ENCODE measurements at regions not wholly inside any gene's neighbourhood (a gene's known extent, or its start where the extent isn't known, plus 50 kb on each side); places are given as distances from the start of the nearest gene placed in this dataset.

DNA sequence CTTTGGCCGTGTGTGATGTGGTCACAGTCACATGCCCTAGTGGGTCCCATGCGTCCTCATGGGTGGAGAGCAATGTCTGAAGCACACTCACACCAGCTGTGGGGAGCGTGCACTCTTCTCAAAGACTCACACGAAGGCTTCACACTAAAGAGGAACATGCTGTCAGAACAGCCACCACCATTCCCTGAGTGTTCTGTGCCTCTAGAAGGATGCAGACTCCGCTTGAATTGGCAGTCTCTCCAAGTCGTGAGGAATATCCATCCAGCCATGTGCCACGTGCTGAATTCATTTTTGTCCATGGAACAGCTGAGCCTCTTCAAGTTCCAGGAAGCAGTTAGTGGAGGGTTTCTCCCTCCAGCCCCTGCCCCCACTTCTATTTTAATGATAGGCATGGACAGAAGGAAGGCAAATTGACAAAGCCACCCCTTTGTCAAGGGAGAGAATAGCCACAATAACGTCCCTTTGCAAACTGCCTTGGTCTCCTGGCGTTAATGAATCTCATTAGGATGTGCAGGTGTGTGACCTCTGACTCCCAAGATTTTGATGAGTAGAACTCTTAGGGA lies 464.3 kb upstream of the ID2 start:
- peak in 2 of 9 donors; percentile 11 to 28 for DNase-seq (ENCODE audit: low read depth in 6 of 9, low spot score in 9 of 9)
- H3K9me3 ChIP-seq (ENCODE audit: control insufficient read depth in 2 of 2, insufficient read depth in 1 of 2, low read length in 1 of 2), result no peaks in the 10 kb centered on the region
- no peaks in the 10 kb centered on the region for H3K36me3 ChIP-seq (ENCODE audit: control insufficient read depth in 2 of 2, insufficient read depth in 2 of 2, low read length in 1 of 2)
- H3K4me1 ChIP-seq (ENCODE audit: control insufficient read depth in 2 of 2, insufficient read depth in 2 of 2, low read length in 2 of 2), result peaks cover 0 to 3% of the 10 kb centered on the region in 2 donors
- H3K27ac ChIP-seq (ENCODE audit: low read depth in 1 of 2, low read length in 1 of 2), result no peak overlapping the region
- 87% methylated on average over 9 of the region's 9 CpGs for WGBS
- H3K27me3 ChIP-seq (ENCODE audit: control insufficient read depth in 2 of 2, insufficient read depth in 1 of 2, low read length in 1 of 2), result no peaks in the 10 kb centered on the region
- no peak overlapping the region for H3K4me3 ChIP-seq (ENCODE audit: low read length in 2 of 2)

- Histone ChIP-seq H3K9me3 (ENCODE audit: control insufficient read depth in 2 of 2, insufficient read depth in 1 of 2, low read length in 1 of 2) (no peaks in the 10 kb centered on the region), H3K27me3 (ENCODE audit: control insufficient read depth in 2 of 2, insufficient read depth in 1 of 2, low read length in 1 of 2) (peaks cover 0 to 2% of the 10 kb centered on the region in 2 donors), H3K36me3 (ENCODE audit: control insufficient read depth in 2 of 2, insufficient read depth in 2 of 2, low read length in 1 of 2) (no peaks in the 10 kb centered on the region), H3K4me1 (ENCODE audit: control insufficient read depth in 2 of 2, insufficient read depth in 2 of 2, low read length in 2 of 2) (peaks cover 0 to 3% of the 10 kb centered on the region in 2 donors), H3K27ac (ENCODE audit: low read depth in 1 of 2, low read length in 1 of 2) (no peak overlapping the region), H3K4me3 (ENCODE audit: low read length in 2 of 2) (no peak overlapping the region)
- WGBS, result 97% methylated on average over 8 of the region's 8 CpGs
- no peak for DNase-seq (ENCODE audit: low read depth in 6 of 9, low spot score in 9 of 9)
Measured at GRCh38 chr2:8219096-8219495, 462.8 kb upstream of the ID2 start.

- Histone ChIP-seq H3K36me3 (ENCODE audit: control insufficient read depth in 2 of 2, insufficient read depth in 2 of 2, low read length in 1 of 2) (no peaks in the 10 kb centered on the region), H3K27ac (ENCODE audit: low read depth in 1 of 2, low read length in 1 of 2) (no peak overlapping the region), H3K9me3 (ENCODE audit: control insufficient read depth in 2 of 2, insufficient read depth in 1 of 2, low read length in 1 of 2) (no peaks in the 10 kb centered on the region), H3K27me3 (ENCODE audit: control insufficient read depth in 2 of 2, insufficient read depth in 1 of 2, low read length in 1 of 2) (peaks cover 0 to 2% of the 10 kb centered on the region in 2 donors), H3K4me3 (ENCODE audit: low read length in 2 of 2) (no peak overlapping the region), H3K4me1 (ENCODE audit: control insufficient read depth in 2 of 2, insufficient read depth in 2 of 2, low read length in 2 of 2) (peaks cover 0 to 3% of the 10 kb centered on the region in 2 donors)
- 97% methylated on average over 22 of the region's 22 CpGs for WGBS
- DNase-seq (ENCODE audit: low read depth in 6 of 9, low spot score in 9 of 9), result no peak
Measured at GRCh38 chr2:8219631-8220355, 462.1 kb upstream of the ID2 start.

- 92% methylated on average over 9 of the region's 9 CpGs for WGBS
Measured at GRCh38 chr2:8222979-8223694, 458.7 kb upstream of the ID2 start.

GRCh38 chr2:8223695-8224346 lies 458.0 kb upstream of the ID2 start:
- H3K27me3 ChIP-seq (ENCODE audit: control insufficient read depth in 2 of 2, insufficient read depth in 1 of 2, low read length in 1 of 2), result peaks cover 0 to 2% of the 10 kb centered on the region in 2 donors
- no peak overlapping the region for H3K4me3 ChIP-seq (ENCODE audit: low read length in 2 of 2)
- no peaks in the 10 kb centered on the region for H3K9me3 ChIP-seq (ENCODE audit: control insufficient read depth in 2 of 2, insufficient read depth in 1 of 2, low read length in 1 of 2)
- no peaks in the 10 kb centered on the region for H3K36me3 ChIP-seq (ENCODE audit: control insufficient read depth in 2 of 2, insufficient read depth in 2 of 2, low read length in 1 of 2)
- no peak for DNase-seq (ENCODE audit: low read depth in 6 of 9, low spot score in 9 of 9)
- H3K27ac ChIP-seq (ENCODE audit: low read depth in 1 of 2, low read length in 1 of 2), result no peak overlapping the region
- 97% methylated on average over 18 of the region's 18 CpGs for WGBS
- no peaks in the 10 kb centered on the region for H3K4me1 ChIP-seq (ENCODE audit: control insufficient read depth in 2 of 2, insufficient read depth in 2 of 2, low read length in 2 of 2)

More at GRCh38 chr2:8222979-8223694, 458.7 kb upstream of the ID2 start:
- no peak overlapping the region for H3K4me3 ChIP-seq (ENCODE audit: low read length in 2 of 2)
- H3K27me3 ChIP-seq (ENCODE audit: control insufficient read depth in 2 of 2, insufficient read depth in 1 of 2, low read length in 1 of 2), result peaks cover 0 to 2% of the 10 kb centered on the region in 2 donors
- no peaks in the 10 kb centered on the region for H3K36me3 ChIP-seq (ENCODE audit: control insufficient read depth in 2 of 2, insufficient read depth in 2 of 2, low read length in 1 of 2)
- H3K9me3 ChIP-seq (ENCODE audit: control insufficient read depth in 2 of 2, insufficient read depth in 1 of 2, low read length in 1 of 2), result no peaks in the 10 kb centered on the region
- no peak overlapping the region for H3K27ac ChIP-seq (ENCODE audit: low read depth in 1 of 2, low read length in 1 of 2)
- H3K4me1 ChIP-seq (ENCODE audit: control insufficient read depth in 2 of 2, insufficient read depth in 2 of 2, low read length in 2 of 2), result no peaks in the 10 kb centered on the region
- DNase-seq (ENCODE audit: low read depth in 6 of 9, low spot score in 9 of 9), result no peak

DNA sequence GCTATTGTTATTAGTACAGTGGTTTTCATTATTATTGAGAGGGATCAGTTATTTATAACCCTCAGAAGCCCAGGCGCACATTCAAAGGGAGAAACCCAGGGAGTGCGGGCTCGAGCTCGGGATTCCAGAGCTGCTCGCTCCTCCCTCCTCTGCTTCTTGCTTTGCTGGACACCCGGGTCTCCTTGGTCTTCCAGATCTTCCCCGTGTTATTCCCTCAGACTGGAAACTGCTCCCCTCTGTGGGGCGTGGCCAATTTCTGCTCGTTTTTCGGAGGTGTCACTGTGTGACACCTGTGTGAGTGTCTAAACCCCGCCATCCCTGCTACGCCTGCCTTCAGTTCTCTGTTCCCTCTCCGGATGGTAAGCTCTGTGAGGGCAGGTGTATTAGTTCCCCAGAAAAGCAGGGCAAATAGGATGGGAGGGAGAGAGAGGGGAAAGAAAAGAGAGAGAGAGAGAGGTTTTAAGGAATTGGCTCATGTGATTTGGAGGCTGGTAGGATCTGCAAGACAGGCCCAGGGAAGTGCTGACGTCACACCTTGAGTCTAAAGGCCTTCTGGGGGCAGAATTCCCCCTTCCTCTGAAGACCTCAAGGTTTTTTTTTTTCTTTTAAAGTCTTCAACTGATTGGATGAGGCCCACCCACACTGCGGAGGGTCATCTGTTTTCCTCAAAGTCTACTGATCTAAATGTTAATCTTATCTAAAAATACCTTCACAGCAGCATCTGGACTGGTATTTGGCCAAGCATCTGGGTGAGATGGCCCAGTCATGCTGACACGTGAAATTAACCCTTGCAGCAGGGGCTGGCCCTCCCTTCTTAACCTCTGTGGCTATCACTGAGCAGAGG lies 457.3 kb upstream of the ID2 start:
- Histone ChIP-seq H3K9me3 (ENCODE audit: control insufficient read depth in 2 of 2, insufficient read depth in 1 of 2, low read length in 1 of 2) (no peaks in the 10 kb centered on the region), H3K36me3 (ENCODE audit: control insufficient read depth in 2 of 2, insufficient read depth in 2 of 2, low read length in 1 of 2) (no peaks in the 10 kb centered on the region), H3K27ac (ENCODE audit: low read depth in 1 of 2, low read length in 1 of 2) (no peak overlapping the region), H3K27me3 (ENCODE audit: control insufficient read depth in 2 of 2, insufficient read depth in 1 of 2, low read length in 1 of 2) (peaks cover 0 to 2% of the 10 kb centered on the region in 2 donors), H3K4me1 (ENCODE audit: control insufficient read depth in 2 of 2, insufficient read depth in 2 of 2, low read length in 2 of 2) (peaks cover 2 to 3% of the 10 kb centered on the region in 2 donors), H3K4me3 (ENCODE audit: low read length in 2 of 2) (no peak overlapping the region)
- 97% methylated on average over 16 of the region's 16 CpGs for WGBS
- no peak for DNase-seq (ENCODE audit: low read depth in 6 of 9, low spot score in 9 of 9)

- Histone ChIP-seq H3K4me3 (ENCODE audit: low read length in 2 of 2) (no peak overlapping the region), H3K9me3 (ENCODE audit: control insufficient read depth in 2 of 2, insufficient read depth in 1 of 2, low read length in 1 of 2) (no peaks in the 10 kb centered on the region), H3K27ac (ENCODE audit: low read depth in 1 of 2, low read length in 1 of 2) (no peak overlapping the region), H3K36me3 (ENCODE audit: control insufficient read depth in 2 of 2, insufficient read depth in 2 of 2, low read length in 1 of 2) (no peaks in the 10 kb centered on the region), H3K4me1 (ENCODE audit: control insufficient read depth in 2 of 2, insufficient read depth in 2 of 2, low read length in 2 of 2) (peaks cover 6 to 8% of the 10 kb centered on the region in 2 donors), H3K27me3 (ENCODE audit: control insufficient read depth in 2 of 2, insufficient read depth in 1 of 2, low read length in 1 of 2) (peaks cover 0 to 2% of the 10 kb centered on the region in 2 donors)
- 77% methylated on average over 5 of the region's 5 CpGs for WGBS
- no peak for DNase-seq (ENCODE audit: low read depth in 6 of 9, low spot score in 9 of 9)
Measured at GRCh38 chr2:8225266-8225665, 456.6 kb upstream of the ID2 start.

GRCh38 chr2:8225798-8226197 lies 456.1 kb upstream of the ID2 start:
- Histone ChIP-seq H3K9me3 (ENCODE audit: control insufficient read depth in 2 of 2, insufficient read depth in 1 of 2, low read length in 1 of 2) (no peaks in the 10 kb centered on the region), H3K27ac (ENCODE audit: low read depth in 1 of 2, low read length in 1 of 2) (no peak overlapping the region), H3K4me3 (ENCODE audit: low read length in 2 of 2) (no peak overlapping the region), H3K36me3 (ENCODE audit: control insufficient read depth in 2 of 2, insufficient read depth in 2 of 2, low read length in 1 of 2) (no peaks in the 10 kb centered on the region), H3K27me3 (ENCODE audit: control insufficient read depth in 2 of 2, insufficient read depth in 1 of 2, low read length in 1 of 2) (peaks cover 0 to 2% of the 10 kb centered on the region in 2 donors), H3K4me1 (ENCODE audit: control insufficient read depth in 2 of 2, insufficient read depth in 2 of 2, low read length in 2 of 2) (peaks cover 6 to 11% of the 10 kb centered on the region in 2 donors)
- 98% methylated on average over 6 of the region's 6 CpGs for WGBS
- DNase-seq (ENCODE audit: low read depth in 6 of 9, low spot score in 9 of 9), result no peak
